Prostate gland (tissue), 2 donors: ENCODE measurements at regions not wholly inside any gene's neighbourhood (a gene's known extent, or its start where the extent isn't known, plus 50 kb on each side); places are given as distances from the start of the nearest gene placed in this dataset.

Experiments used
- CTCF ChIP-seq, 4 experiments: fragments of 200-600 bp in 2 of 4; fragments of 450-650 bp in 2 of 4; sonication (generic) in 2 of 4; IDR thresholded peaks; 1 replicate in 3 of 4; 2 replicates in 1 of 4; pipeline ENCODE4 v1.5.1; 2016 to 2019; ENCODE audit warnings: antibody characterized with exemption in 4 of 4, mild to moderate bottlenecking in 2 of 4, moderate library complexity in 2 of 4
- POLR2A ChIP-seq: fragments of 450-650 bp; IDR thresholded peaks from one replicate; pipeline ENCODE4 v1.6.1; 2016; ENCODE audit warnings: antibody characterized with exemption, mild to moderate bottlenecking
- POLR2AphosphoS5 ChIP-seq: sonication (generic); formaldehyde crosslinking; IDR thresholded peaks from one replicate; pipeline ENCODE4 v1.6.1; 2017; ENCODE audit warnings: antibody characterized with exemption

- TF ChIP-seq CTCF (IDR thresholded peaks at IDR 0.05) (no peak), POLR2A (no peak), POLR2AphosphoS5 (no peak)
Observed at GRCh38 chr16:13560151-13560550, 359.8 kb upstream of the ERCC4 start.
